ENCODE measurements at regions not wholly inside any gene's neighbourhood (a gene's known extent, or its start where the extent isn't known, plus 50 kb on each side); places are given as distances from the start of the nearest gene placed in this dataset.

- TF ChIP-seq POLR2A (IDR thresholded peaks at IDR 0.05; ENCODE audit: low read depth, low read length) (no peak), POLR2AphosphoS5 (IDR thresholded peaks at IDR 0.05; ENCODE audit: low read depth, low read length) (no peak)
Observed at GRCh38 chr13:99650410-99650809, 149.1 kb downstream of the TM9SF2 start.
